ENCODE measurements at regions not wholly inside any gene's neighbourhood (a gene's known extent, or its start where the extent isn't known, plus 50 kb on each side); places are given as distances from the start of the nearest gene placed in this dataset.
"Not testable (repeated sequence)": the region's sequence is repeated elsewhere in the genome, so short reads cannot be mapped to it uniquely, and the experiment has no call there.

GRCh38 chr4:53705151-53705764, 114.0 kb upstream of the LNX1 start:
- DNase-seq (ENCODE audit: extremely low read depth, insufficient read length) = peak; percentile 48
- H3K27me3 ChIP-seq (replicated peaks; ENCODE audit: control insufficient read depth, insufficient read depth, low read length) = no peaks in the 10 kb centered on the region
- H3K36me3 ChIP-seq (ENCODE audit: control insufficient read depth, insufficient read depth, low read length) = no peaks in the 10 kb centered on the region
- no peak overlapping the region for H3K4me3 ChIP-seq (replicated peaks; ENCODE audit: low read depth, low read length)
- TF ChIP-seq CTCF (IDR thresholded peaks at IDR 0.05; ENCODE audit: insufficient read depth, low read length, poor library complexity, severe bottlenecking) = no peak

- Histone ChIP-seq H3K27me3 (replicated peaks; ENCODE audit: control insufficient read depth, insufficient read depth, low read length) (no peaks in the 10 kb centered on the region), H3K4me3 (replicated peaks; ENCODE audit: low read depth, low read length) (no peak overlapping the region), H3K36me3 (ENCODE audit: control insufficient read depth, insufficient read depth, low read length) (no peaks in the 10 kb centered on the region)
- TF ChIP-seq CTCF (IDR thresholded peaks at IDR 0.05; ENCODE audit: insufficient read depth, low read length, poor library complexity, severe bottlenecking) = no peak
- no peak for DNase-seq (ENCODE audit: extremely low read depth, insufficient read length)
Measured at GRCh38 chr4:53704329-53704728, 113.0 kb upstream of the LNX1 start.

- no peak for TF ChIP-seq CTCF (IDR thresholded peaks at IDR 0.05; ENCODE audit: insufficient read depth, low read length, poor library complexity, severe bottlenecking)
- Histone ChIP-seq H3K4me3 (replicated peaks; ENCODE audit: low read depth, low read length) (no peak overlapping the region), H3K27me3 (replicated peaks; ENCODE audit: control insufficient read depth, insufficient read depth, low read length) (no peaks in the 10 kb centered on the region)
Measured at GRCh38 chr4:53703267-53703655, 112.0 kb upstream of the LNX1 start.

GRCh38 chr4:53702334-53703266, 111.3 kb upstream of the LNX1 start:
- TF ChIP-seq CTCF (IDR thresholded peaks at IDR 0.05; ENCODE audit: insufficient read depth, low read length, poor library complexity, severe bottlenecking) = peak; percentile 47
- Histone ChIP-seq H3K36me3 (ENCODE audit: control insufficient read depth, insufficient read depth, low read length) (no peaks in the 10 kb centered on the region), H3K27me3 (replicated peaks; ENCODE audit: control insufficient read depth, insufficient read depth, low read length) (no peaks in the 10 kb centered on the region), H3K4me3 (replicated peaks; ENCODE audit: low read depth, low read length) (peak overlapping the region; percentile 53)
- DNase-seq (ENCODE audit: extremely low read depth, insufficient read length) = peak; percentile 86

More at GRCh38 chr4:53703267-53703655, 112.0 kb upstream of the LNX1 start:
- H3K36me3 ChIP-seq (ENCODE audit: control insufficient read depth, insufficient read depth, low read length) = no peaks in the 10 kb centered on the region
- no peak for DNase-seq (ENCODE audit: extremely low read depth, insufficient read length)

GRCh38 chr4:53701260-53701659, 110.0 kb upstream of the LNX1 start:
- H3K27me3 ChIP-seq (replicated peaks; ENCODE audit: control insufficient read depth, insufficient read depth, low read length); H3K36me3 ChIP-seq (ENCODE audit: control insufficient read depth, insufficient read depth, low read length); H3K4me3 ChIP-seq (replicated peaks; ENCODE audit: low read depth, low read length); DNase-seq (ENCODE audit: extremely low read depth, insufficient read length): not testable (repeated sequence)

GRCh38 chr4:53699310-53699709, 108.0 kb upstream of the LNX1 start:
- H3K27me3 ChIP-seq (replicated peaks; ENCODE audit: control insufficient read depth, insufficient read depth, low read length); H3K36me3 ChIP-seq (ENCODE audit: control insufficient read depth, insufficient read depth, low read length); H3K4me3 ChIP-seq (replicated peaks; ENCODE audit: low read depth, low read length); DNase-seq (ENCODE audit: extremely low read depth, insufficient read length): not testable (repeated sequence)

Data from GM06990 (cell line).